ENCODE measurements at regions not wholly inside any gene's neighbourhood (a gene's known extent, or its start where the extent isn't known, plus 50 kb on each side); places are given as distances from the start of the nearest gene placed in this dataset.

DNA sequence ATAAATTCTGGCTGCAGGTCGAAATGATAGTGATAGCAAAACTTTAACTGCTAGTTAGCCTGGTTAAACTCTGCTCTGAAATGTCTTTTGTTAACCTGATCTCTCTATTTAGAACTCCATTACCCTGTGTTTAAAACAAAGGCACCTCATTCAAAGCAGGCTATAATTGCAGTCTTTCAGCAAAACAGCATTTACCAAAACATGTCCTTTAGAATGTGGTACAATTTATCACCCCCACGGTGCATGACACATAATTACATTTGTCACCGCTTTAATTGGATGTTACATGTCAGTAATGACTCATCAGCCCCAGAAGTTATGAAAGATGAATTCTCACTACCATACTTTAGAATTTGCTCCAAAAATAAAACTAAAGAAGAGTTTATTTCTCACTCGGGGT lies 295.4 kb downstream of the TOX3 start:
- H3K27me3 ChIP-seq (ENCODE audit: control insufficient read depth in 3 of 3, insufficient read depth in 3 of 3, low read length in 2 of 3) = no peaks in the 10 kb centered on the region
- H3K9me3 ChIP-seq (ENCODE audit: control insufficient read depth in 4 of 4, insufficient read depth in 3 of 4, low read length in 3 of 4) = peaks cover 1 to 10% (median 3%) of the 10 kb centered on the region in 4 donors
- no peaks in the 10 kb centered on the region for H3K36me3 ChIP-seq (ENCODE audit: control insufficient read depth in 4 of 4, insufficient read depth in 4 of 4, low read length in 4 of 4)
- H3K4me3 ChIP-seq = no peak overlapping the region
- ATAC-seq (ENCODE audit: insufficient read depth, low FRiP score) (no peak), DNase-seq (no peak)
- no peak overlapping the region for H3K27ac ChIP-seq (ENCODE audit: low read depth in 1 of 2, low read length in 1 of 2)
- TF ChIP-seq, protein P1, sequence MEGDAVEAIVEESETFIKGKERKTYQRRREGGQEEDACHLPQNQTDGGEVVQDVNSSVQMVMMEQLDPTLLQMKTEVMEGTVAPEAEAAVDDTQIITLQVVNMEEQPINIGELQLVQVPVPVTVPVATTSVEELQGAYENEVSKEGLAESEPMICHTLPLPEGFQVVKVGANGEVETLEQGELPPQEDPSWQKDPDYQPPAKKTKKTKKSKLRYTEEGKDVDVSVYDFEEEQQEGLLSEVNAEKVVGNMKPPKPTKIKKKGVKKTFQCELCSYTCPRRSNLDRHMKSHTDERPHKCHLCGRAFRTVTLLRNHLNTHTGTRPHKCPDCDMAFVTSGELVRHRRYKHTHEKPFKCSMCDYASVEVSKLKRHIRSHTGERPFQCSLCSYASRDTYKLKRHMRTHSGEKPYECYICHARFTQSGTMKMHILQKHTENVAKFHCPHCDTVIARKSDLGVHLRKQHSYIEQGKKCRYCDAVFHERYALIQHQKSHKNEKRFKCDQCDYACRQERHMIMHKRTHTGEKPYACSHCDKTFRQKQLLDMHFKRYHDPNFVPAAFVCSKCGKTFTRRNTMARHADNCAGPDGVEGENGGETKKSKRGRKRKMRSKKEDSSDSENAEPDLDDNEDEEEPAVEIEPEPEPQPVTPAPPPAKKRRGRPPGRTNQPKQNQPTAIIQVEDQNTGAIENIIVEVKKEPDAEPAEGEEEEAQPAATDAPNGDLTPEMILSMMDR (IDR thresholded peaks at IDR 0.05; ENCODE audit: control extremely low read depth, extremely low read depth) = no peak
- WGBS, 2 donors = 58 to 60% methylated on average over 4 of the region's 4 CpGs
- H3K9ac ChIP-seq (ENCODE audit: insufficient read depth in 1 of 2, low read length in 2 of 2) = no peak overlapping the region
- H3K4me1 ChIP-seq (ENCODE audit: control insufficient read depth in 5 of 5, insufficient read depth in 5 of 5, low read length in 5 of 5) = peaks cover 0 to 5% (median 0%) of the 10 kb centered on the region in 5 donors

DNA sequence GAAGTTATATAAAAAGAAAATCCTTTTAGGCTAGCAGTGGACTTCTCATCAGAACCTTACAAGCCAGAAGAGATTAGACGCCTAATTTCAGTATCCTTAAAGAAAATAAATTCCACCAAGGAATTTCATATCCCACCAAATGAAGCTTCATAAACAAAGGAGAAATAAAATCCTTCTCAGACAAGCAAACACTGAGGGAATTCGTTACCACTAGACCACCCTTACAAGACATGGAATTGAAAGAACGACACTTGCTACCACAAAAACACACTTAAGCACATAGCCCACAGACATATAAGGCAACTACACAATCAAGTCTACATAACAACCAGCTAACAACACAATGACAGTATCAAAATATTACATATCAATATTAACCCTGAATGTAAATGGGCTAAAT lies 299.2 kb downstream of the TOX3 start:
- no peak overlapping the region for H3K9ac ChIP-seq (ENCODE audit: insufficient read depth in 1 of 2, low read length in 2 of 2)
- ATAC-seq (ENCODE audit: insufficient read depth, low FRiP score) = no peak
- no peaks in the 10 kb centered on the region for H3K27me3 ChIP-seq (ENCODE audit: control insufficient read depth in 3 of 3, insufficient read depth in 3 of 3, low read length in 2 of 3)
- H3K4me3 ChIP-seq = no peak overlapping the region
- H3K4me1 ChIP-seq (ENCODE audit: control insufficient read depth in 5 of 5, insufficient read depth in 5 of 5, low read length in 5 of 5) = peaks cover 0 to 5% (median 0%) of the 10 kb centered on the region in 5 donors
- no peaks in the 10 kb centered on the region for H3K36me3 ChIP-seq (ENCODE audit: control insufficient read depth in 4 of 4, insufficient read depth in 4 of 4, low read length in 4 of 4)
- WGBS, 2 donors = 91 to 94% methylated on average over 3 of the region's 3 CpGs
- peaks cover 2 to 10% (median 6%) of the 10 kb centered on the region in 4 donors for H3K9me3 ChIP-seq (ENCODE audit: control insufficient read depth in 4 of 4, insufficient read depth in 3 of 4, low read length in 3 of 4)
- no peak for DNase-seq
- no peak overlapping the region for H3K27ac ChIP-seq (ENCODE audit: low read depth in 1 of 2, low read length in 1 of 2)
- TF ChIP-seq, protein P1 (IDR thresholded peaks at IDR 0.05; ENCODE audit: control extremely low read depth, extremely low read depth) = no peak

DNA sequence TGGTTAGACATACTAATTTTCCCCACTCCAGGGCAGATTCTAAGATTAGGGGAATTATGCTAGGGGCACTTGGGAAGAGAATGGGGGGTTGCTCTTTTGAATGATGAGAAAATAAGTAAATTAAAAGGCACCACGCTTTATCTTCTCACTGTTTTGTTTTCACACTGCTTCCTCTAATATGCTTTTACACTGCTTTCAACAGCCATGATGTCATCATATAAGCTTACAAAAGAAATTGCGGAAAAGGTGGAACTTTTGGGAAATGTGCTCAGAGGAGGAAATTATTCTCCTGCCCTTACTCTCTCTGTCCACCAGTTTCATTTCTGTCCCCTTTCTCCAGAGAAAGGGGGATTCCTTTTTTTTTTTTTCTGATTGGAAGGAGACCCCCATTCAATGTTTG lies 308.2 kb downstream of the TOX3 start:
- Histone ChIP-seq H3K9me3 (ENCODE audit: control insufficient read depth in 4 of 4, insufficient read depth in 3 of 4, low read length in 3 of 4) (no peaks in the 10 kb centered on the region), H3K36me3 (ENCODE audit: control insufficient read depth in 4 of 4, insufficient read depth in 4 of 4, low read length in 4 of 4) (no peaks in the 10 kb centered on the region), H3K4me1 (ENCODE audit: control insufficient read depth in 5 of 5, insufficient read depth in 5 of 5, low read length in 5 of 5) (no peaks in the 10 kb centered on the region), H3K9ac (ENCODE audit: insufficient read depth in 1 of 2, low read length in 2 of 2) (no peak overlapping the region), H3K27me3 (ENCODE audit: control insufficient read depth in 3 of 3, insufficient read depth in 3 of 3, low read length in 2 of 3) (no peaks in the 10 kb centered on the region), H3K27ac (ENCODE audit: low read depth in 1 of 2, low read length in 1 of 2) (no peak overlapping the region), H3K4me3 (no peak overlapping the region)
- ATAC-seq (ENCODE audit: insufficient read depth, low FRiP score) (no peak), DNase-seq (no peak)
- WGBS, 2 donors = 89% methylated on average over 2 of the region's 2 CpGs
- TF ChIP-seq, protein P1 (IDR thresholded peaks at IDR 0.05; ENCODE audit: control extremely low read depth, extremely low read depth) = no peak

DNA sequence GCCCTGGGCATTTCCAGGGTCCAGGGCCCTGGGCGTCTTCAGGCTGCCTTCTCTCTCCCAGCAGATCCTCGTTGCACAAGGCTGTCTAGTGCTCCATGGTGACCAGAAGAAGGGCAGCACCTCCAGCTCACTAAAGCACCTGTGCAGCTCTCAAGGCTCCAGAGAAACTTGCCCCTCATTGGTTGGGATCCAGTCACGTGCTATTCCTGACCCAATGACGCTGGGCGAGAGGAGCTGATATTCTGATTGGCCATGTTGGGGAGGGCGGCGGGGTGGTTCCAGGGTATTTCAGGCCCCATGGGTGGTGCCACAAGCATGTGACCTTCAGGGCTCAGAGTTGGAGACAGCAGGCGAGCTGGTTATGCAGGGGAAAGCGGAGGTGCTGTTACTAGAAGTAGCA lies 309.1 kb downstream of the TOX3 start:
- no peak for DNase-seq
- Histone ChIP-seq H3K9ac (ENCODE audit: insufficient read depth in 1 of 2, low read length in 2 of 2) (no peak overlapping the region), H3K9me3 (ENCODE audit: control insufficient read depth in 4 of 4, insufficient read depth in 3 of 4, low read length in 3 of 4) (no peaks in the 10 kb centered on the region), H3K27ac (ENCODE audit: low read depth in 1 of 2, low read length in 1 of 2) (no peak overlapping the region), H3K4me3 (no peak overlapping the region), H3K4me1 (ENCODE audit: control insufficient read depth in 5 of 5, insufficient read depth in 5 of 5, low read length in 5 of 5) (no peaks in the 10 kb centered on the region), H3K36me3 (ENCODE audit: control insufficient read depth in 4 of 4, insufficient read depth in 4 of 4, low read length in 4 of 4) (no peaks in the 10 kb centered on the region), H3K27me3 (ENCODE audit: control insufficient read depth in 3 of 3, insufficient read depth in 3 of 3, low read length in 2 of 3) (no peaks in the 10 kb centered on the region)
- no peak for ATAC-seq (ENCODE audit: insufficient read depth, low FRiP score)
- 92% methylated on average over 9 of the region's 9 CpGs for WGBS, 2 donors
- TF ChIP-seq, protein P1 (IDR thresholded peaks at IDR 0.05; ENCODE audit: control extremely low read depth, extremely low read depth) = no peak

Data from lung (tissue), 11 donors.